GM18507 (cell line): ENCODE measurements at regions not wholly inside any gene's neighbourhood (a gene's known extent, or its start where the extent isn't known, plus 50 kb on each side); places are given as distances from the start of the nearest gene placed in this dataset.

Source experiments
- DNase-seq: peaks from one replicate; pipeline ENCODE4 v3.0.0; 2011; ENCODE audit warnings: low read depth; ENCODE audit not compliant: insufficient read length; ENCODE audit errors: extremely low spot score
- FAIRE-seq: peaks from 2 replicates; lab custom pipeline; 2011; peaks lifted over from hg19 to GRCh38; lab: Jason Lieb, UNC

DNA sequence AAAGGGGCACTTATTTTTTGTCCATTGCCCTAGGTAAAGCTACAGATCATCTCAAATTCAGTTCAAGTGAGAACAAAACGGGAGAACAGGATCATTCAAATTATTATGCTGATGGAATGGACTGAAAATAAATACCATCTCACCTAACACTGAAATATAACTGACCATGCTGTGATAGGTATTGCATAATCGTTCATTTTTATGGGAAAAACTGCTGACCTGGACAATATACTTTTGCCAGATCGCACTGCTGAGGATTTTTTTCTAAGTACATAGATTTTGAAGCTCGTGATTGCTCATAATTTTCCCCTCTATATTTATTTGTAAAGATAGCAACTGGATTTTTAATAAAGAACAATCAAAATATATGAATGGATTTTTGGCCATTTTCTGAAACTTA, 636.6 kb upstream of the NEGR1 start:
- FAIRE-seq (no peak), DNase-seq (no peak)

DNA sequence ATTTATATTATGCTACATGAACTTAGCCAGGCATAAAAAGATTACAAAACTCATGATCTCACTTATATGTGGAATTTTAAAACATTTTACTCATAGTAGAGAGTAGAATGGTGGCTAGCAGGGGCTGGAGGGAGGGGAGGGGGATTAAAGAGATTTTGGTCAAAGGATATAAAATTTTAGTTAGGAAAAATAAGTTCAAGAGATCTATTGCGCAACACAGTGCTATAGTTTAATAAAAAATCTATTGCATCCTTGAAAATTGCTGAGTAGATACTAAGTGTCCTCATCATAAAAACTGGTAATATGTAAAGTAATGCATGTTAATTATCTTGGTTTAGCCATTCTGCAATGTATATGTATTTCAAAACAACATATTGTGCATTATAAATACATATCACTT, 635.6 kb upstream of the NEGR1 start:
- DNase-seq (no peak), FAIRE-seq (no peak)

GRCh38 chr1:72915581-72915980, 633.2 kb upstream of the NEGR1 start:
- FAIRE-seq (no peak), DNase-seq (no peak)

DNA sequence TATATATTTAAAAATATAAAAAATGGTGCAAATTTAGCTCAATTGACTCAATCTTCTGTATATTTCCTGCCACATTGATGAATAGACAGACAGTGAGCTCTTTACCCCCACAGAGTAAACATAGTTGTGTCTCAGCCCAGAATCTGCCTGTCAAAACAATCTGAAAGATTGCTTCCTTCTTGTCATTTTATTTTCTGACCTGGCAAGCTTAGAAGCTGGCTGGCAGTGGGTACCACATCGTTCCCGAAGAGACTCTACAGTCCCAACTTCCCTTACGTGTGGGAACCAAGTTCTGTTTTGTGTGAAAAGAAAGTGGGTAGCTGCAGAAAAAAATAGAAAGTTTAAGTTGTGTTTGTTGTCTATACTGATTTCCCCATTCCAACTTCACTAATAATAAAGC, 629.3 kb upstream of the NEGR1 start:
- DNase-seq, result no peak
- FAIRE-seq, result no peak

- FAIRE-seq (no peak), DNase-seq (no peak)
These were observed 613.9 kb upstream of the NEGR1 start for GRCh38 chr1:72896256-72896655.

GRCh38 chr1:72892461-72892860, 610.1 kb upstream of the NEGR1 start:
- DNase-seq (no peak), FAIRE-seq (no peak)

DNA sequence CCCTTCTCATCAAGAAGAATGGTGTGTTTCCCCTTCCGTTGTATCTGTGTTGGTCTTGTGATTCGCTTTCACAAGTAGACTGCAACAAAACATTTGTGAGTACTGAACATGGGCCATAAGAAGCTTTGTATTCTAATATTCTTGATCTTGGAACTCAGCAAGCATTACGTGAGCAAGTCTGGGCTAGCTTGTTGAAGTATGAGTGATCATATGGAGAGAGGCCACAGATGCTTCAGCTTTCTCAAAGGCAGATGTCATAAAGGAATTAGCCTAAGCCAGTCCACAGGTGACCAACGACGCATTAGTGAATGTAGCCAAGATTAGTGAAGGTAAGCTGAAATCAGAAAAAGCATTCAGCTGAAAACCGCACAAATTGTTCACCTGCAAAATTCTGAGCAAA, 609.6 kb upstream of the NEGR1 start:
- no peak for DNase-seq
- no peak for FAIRE-seq

GRCh38 chr1:72885841-72886240, 603.5 kb upstream of the NEGR1 start:
- DNase-seq, result no peak
- FAIRE-seq, result no peak

GRCh38 chr1:72885017-72885416, 602.7 kb upstream of the NEGR1 start:
- FAIRE-seq (no peak), DNase-seq (no peak)

DNA sequence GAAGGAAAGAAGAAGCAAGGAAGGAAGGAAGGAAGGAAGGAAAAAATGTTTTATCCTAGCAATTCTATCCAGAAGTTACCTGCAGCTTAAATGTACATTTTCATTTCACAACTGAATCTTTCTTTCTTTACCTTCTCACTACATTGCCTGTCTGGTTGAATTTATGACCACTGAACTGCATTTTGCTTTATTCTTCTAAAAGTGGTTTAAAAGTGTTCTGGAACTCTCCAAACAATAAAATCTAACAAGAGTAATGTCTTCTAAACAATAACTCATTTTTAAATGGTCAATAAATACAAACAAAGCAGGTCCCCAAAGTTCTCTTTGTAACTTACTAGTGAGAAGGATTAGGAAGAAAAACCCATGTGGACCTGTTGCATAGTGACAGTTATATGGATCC, 587.5 kb upstream of the NEGR1 start:
- DNase-seq, result no peak
- no peak for FAIRE-seq

- DNase-seq (no peak), FAIRE-seq (no peak)
These were observed 587.1 kb upstream of the NEGR1 start for GRCh38 chr1:72869441-72869840.

DNA sequence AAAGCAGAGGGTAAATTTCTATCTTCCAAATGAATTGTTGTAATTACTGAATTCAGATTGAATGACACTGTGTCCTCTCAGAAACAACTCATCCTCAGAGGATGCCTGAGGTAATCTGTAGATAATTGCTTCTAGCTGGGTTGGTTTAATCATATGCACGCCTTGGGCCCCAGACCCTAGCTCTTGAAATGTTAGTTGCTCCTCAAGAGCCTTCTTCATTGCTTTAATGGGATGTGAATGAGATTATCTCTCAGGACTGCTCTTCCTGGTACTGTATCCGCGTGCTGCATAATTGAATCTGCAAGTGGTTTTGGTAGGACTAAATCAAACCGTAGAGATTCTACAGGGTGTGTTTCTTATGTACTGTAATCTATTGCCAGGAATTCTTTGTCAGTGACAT, 569.3 kb upstream of the NEGR1 start:
- no peak for FAIRE-seq
- no peak for DNase-seq

DNA sequence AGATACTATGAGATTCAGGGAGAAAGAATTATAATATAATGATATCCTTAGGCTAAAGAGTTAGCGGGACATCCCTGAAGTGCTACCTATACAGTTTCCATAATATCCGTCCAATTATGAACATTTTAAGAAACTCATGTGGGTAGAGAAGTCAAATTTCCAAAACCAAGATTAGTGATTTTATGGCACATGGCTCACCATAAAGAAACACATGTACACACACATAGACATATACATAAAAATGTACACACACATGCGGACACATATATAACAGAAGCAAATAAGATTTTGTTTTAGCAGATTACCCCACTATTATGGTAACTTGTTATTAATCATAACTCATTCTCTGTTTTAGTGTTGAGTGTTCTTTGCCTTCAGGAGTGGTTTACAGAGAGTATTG, 566.7 kb upstream of the NEGR1 start:
- FAIRE-seq, result no peak

GRCh38 chr1:72847651-72848050, 565.3 kb upstream of the NEGR1 start:
- no peak for DNase-seq
- no peak for FAIRE-seq

More for the DNA sequence above, 566.7 kb upstream of the NEGR1 start:
- DNase-seq, result no peak

DNA sequence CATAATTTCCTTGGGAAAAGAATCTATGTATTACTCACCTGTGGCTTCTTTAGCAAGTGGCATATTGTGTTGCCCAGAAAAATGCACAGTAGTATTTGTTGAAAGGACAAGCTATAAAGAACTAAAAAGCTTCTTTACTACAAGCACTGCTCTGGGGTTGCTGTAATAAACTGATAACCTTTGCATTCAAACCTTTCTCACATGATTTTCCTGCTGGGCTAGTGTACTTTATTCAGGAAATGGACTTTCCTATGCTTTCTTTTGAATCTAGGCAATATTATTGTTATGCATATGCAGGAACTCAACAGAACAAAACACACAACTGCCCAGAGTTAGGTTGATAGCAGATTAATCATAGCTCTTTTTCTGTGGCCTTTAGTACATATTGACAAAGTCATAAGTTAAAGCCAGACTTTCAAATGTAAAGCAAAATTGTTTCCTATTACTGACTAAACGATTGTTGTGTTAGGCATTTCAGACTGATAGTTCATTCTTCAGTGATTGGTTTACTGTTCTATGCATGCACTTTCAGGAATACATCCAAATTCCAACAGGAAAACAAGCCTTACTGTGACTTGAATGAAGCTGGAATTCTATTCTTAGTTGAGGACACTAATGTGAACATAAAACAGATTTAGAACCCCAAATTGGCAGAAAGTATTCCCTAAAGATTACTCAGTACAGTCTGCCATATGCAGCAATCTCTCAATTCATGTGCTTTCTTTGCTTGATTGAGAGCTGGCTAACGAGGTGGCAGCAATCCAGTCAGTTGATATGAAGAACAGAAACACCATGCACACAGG, 564.3 kb upstream of the NEGR1 start:
- DNase-seq (no peak), FAIRE-seq (no peak)

GRCh38 chr1:72845981-72846380, 563.6 kb upstream of the NEGR1 start:
- no peak for FAIRE-seq
- no peak for DNase-seq

GRCh38 chr1:72845381-72845780, 563.0 kb upstream of the NEGR1 start:
- DNase-seq, result no peak
- FAIRE-seq, result no peak

DNA sequence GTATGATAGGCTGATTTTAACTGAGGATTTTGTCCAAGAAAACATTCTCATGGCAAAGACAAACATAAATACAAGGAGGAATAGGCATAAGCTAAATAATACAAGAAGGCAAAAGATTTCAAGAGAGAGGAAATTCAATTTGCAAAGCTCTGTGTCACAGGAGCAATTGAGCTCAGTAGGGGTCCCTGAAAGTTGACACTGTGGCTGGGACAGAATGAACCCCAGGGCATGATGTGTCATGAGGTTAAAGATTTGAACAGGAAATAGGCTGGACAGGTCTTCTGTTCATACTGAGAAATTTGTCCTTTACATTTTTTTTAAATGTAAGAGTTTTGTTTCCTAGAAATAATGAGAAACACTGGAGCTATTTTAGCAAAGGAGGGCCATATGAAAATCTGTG, 555.4 kb upstream of the NEGR1 start:
- no peak for FAIRE-seq
- no peak for DNase-seq

GRCh38 chr1:72830606-72831390, 548.5 kb upstream of the NEGR1 start:
- no peak for DNase-seq
- no peak for FAIRE-seq

GRCh38 chr1:72827278-72827677, 544.9 kb upstream of the NEGR1 start:
- DNase-seq, result no peak

DNA sequence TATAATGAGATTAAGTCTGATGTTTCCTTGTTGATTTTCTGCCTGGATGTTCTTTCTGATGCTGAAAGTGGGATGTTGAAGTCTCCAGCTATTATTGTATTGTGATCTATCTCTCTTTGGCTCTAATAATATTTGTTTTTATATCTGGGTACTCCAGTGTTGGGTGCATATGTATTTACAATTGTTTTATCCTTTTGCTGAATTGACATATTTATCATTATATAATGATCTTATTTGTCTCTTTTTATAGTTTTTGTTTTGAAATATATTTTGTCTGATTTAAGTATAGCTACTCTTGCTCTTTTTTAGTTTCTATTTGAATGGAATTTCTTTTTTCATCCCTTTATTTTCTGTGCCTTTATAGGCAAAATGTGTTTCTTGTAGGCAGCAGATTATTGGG, 522.2 kb upstream of the NEGR1 start:
- DNase-seq, result no peak
- no peak for FAIRE-seq

More at GRCh38 chr1:72827278-72827677, 544.9 kb upstream of the NEGR1 start:
- FAIRE-seq, result no peak
